Hindlimb muscle (tissue), 1 donor: ENCODE measurements at regions not wholly inside any gene's neighbourhood (a gene's known extent, or its start where the extent isn't known, plus 50 kb on each side); places are given as distances from the start of the nearest gene placed in this dataset.

Experiments
- DNase-seq: peaks from one replicate; pipeline ENCODE4 v3.0.0-alpha.2; 2013

DNA sequence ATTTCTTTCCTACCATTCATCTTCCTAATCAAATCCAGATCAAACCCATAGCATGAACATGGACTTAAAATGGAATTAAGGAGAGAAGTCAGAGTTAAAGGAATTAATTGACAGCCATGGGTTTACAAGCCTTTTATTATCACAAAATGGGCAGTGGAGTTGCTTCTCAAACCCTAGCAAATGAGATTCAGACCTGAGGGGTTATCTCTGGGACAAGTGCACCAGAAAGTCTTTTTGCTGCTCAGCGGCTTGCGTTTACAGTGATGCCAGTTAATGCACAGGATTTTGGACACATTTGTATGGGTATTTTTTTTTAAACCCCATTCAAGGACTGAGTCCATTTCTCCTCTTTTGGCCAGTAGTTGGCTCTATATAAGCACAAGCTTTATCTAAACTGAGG, 503.0 kb downstream of the EFNB2 start:
- DNase-seq, result no peak

DNA sequence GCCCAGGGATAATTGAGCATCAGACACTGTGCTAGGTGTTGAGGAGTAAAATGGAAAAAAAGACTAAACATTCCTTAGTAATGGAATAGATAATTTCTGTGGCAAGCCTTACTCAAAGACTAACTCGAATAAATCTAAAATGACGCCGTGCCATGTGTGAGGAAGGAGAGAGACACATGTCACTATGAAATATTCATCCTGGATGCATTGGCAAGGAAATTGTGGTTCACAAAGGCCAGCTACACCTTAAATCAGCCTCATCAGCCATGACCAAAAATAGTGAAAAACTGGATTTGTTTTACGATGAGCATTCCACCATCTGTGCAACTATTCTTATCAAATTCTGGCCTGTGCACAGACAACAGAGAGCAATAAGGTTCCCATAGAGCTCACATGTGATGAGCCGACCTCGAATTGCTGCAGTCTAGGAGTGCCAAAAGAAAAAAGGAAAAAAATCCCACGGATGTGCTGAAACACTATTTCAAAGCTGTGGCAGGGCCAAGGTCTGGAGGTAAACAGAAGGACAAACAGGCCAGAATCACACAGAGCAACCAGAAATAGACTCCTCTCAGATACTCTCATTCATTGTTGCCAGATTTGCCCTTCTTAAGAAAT, 505.7 kb downstream of the EFNB2 start:
- no peak for DNase-seq

DNA sequence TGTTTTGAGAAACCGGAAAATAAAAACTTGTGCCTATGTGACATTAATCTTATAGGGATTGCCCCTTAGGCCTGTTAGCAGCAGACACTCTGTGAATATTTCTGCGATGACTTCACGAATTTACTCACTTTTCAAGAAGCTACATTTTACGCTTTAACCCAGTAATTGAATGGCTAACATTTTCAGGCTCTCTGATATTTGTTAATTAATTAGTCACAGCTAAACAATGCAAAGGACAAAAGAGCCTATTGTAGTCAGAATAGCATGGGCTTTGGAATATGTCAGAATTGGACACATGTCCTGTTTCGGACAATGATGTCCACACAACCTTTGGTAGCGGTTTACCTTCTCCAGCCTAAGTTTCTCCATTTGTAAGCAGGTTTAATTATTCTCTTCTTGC, 506.6 kb downstream of the EFNB2 start:
- DNase-seq, result no peak

DNA sequence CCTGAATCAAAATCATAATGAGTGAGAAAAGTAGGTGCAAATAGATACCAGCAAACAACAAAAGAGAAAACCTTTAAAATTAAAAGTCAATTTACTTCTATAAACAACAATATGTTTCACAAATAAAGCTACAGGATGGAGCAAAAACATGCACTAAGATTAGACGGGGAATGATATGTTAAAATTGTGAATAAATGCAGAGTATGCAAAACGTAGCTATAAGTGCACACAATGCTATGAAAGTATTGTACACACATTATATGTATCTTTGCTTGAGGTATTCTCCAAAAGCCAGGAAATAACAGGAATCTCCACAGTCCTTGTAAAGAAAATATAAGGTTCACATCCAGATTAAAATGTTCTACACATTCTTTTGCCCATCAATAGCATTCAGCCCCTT, 523.9 kb downstream of the EFNB2 start:
- no peak for DNase-seq

DNA sequence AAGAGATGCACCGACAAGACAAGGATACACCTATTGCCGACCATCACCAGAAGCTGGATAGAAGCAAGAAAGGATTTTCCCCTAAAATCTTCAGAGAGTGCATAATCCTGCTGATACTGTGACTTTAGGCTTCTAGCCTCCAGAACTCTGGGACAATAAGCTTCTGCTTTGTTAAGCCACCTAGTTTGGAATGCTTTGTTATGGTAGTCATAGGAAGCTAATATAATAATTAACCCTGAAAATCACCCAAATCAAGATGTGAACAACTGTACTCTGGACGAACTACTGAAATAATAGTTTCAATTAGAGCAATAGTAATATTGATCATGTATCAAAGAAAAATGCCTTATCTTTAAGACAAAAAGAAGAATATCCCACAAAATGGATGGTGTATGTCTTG, 524.6 kb downstream of the EFNB2 start:
- DNase-seq, result no peak

DNA sequence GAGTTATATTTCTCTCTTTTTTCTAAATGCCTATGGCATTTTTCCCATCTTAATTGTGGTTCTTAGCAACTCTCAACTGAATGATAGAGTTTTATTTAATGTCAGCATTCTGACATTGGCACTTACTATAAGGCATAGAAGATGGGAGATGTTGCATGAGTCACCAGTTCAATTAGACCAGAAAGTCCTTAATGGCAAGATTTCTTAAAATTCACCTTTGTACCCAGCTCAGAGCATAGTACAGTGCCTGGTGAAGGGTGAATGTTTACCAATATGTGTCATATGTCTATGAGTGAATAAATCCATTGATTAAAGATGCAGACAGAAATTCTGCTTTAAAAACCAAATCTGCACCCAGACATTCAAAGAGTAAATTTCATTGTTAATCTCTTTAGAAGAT, 526.9 kb downstream of the EFNB2 start:
- DNase-seq, result no peak

DNA sequence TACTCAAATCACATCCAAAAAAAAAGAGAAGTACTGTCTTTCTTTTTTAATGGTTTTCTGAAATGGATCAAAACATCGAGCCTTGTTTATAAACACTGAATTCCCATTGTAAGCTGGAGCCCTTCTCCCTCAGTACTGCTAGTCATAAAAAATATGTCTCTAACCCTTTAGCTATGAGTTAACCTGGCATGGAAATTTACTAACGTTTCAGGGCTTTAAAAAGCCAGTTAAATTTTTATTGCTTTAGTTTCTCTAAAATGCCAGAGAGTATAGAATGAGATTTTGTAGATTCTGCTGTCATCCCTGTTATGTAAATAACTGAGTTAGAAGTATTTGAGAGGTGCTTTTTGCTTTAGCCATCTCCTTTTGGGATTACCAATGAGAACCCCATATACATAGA, 528.3 kb downstream of the EFNB2 start:
- no peak for DNase-seq

DNA sequence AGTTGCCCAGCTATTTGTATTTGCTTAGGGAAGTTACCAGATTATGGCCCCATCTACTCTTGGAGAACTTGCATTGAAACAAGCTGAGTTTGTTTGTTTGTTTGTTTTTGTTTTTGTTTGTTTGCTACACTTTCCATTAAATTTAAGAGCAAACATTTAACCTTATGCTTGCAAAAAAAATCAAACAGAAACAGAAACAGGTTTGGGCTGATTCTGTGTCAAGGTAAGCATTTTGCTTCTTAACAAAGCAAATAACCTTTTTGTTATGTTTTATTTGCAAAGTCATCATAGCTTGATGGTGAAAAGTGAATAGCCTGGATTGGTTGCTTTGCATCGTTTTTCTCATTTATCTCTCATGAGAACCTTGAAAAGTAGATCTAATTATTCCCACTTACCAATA, 531.8 kb downstream of the EFNB2 start:
- no peak for DNase-seq

DNA sequence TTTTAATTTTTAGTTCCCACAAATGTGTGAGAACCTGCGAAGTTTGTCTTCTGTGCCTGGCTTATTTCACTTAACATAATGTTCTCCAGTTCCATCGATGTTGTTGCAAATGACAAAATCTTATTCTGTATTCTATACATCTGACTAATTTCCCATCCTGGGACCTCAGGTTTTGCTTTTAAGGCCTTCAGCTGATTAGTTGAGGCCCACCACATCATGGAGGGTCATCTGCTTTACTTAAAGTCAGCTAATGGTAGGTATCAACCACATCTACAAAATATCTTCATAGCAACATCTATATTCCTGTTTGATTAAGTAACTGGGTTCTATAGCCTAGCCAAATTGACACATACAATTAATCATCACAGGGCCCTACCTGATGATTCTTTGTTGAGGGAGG, 534.0 kb downstream of the EFNB2 start:
- no peak for DNase-seq

DNA sequence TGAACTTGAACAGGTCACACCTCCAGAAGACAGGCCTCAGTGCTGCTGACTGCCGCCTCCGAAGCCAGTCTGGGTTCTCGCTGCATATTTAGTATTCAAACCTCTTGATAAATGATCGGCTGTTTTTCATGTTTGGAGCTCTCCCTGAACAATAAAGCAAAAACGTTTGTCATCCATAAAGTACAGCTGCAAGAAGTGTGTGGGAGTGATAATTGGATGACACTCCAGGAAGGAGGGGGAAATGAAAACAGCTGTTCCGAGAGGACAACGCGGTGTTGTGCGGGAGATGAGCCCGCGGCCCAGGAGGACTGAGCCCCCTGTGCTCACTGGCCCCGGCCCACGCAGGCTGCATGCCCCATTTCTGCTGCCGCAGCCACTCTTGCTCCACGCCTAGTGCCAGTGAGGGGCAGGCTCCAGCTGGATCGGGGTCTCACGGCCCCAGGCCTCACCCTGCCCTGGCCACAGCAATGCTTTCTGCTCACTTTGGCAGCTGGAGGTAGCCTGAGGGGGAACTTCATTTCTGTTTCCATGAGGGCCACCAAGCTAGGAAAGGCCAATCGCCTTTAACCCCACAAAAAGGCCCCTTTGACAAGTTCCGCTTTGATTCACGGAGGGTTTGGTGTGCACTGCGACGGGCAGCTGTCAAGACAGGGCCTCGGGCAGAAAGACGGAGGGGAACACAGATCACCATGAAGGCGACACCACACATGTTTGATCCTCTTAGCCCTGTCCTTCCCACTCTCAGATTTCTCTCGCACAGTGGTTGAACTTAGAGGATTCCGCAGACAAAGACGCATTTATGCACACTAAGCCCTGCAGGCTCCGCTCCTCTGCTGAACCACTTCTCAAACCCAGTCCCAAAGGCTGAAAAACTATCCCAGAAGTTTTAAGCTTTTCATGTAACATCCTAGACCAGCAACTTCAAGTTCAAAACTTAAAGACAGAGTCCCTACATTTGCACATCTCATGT, 537.6 kb downstream of the EFNB2 start:
- DNase-seq, result peak; percentile 59

DNA sequence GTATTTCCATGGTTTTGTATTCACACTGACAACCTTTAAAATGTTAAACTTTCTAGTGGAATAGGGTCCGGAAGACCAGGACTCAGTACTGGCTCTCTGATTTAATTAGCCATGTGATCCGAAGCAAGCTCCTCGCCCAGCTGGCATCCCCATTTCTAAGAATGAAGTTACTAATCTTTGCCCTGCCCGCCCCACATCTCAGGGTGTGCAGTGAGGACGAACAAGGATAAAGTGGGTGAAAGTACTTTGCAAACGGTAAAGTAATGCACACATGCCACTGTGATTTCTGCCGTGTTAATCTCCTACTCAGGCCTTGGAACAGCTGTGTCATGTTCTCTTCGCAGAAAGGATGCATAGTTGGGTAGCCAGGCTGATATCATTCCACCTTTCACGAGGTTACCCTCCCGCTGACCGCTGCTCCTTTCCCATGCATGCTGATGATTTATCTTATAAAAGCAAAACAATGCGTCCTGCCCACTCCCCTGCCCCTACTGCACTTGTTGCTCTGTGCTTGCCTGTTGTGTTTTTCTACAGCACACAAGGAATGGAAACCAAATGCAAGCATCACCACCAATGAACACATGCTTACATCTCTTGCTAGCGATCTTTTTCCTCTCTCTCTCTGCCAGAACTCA, 539.0 kb downstream of the EFNB2 start:
- no peak for DNase-seq

DNA sequence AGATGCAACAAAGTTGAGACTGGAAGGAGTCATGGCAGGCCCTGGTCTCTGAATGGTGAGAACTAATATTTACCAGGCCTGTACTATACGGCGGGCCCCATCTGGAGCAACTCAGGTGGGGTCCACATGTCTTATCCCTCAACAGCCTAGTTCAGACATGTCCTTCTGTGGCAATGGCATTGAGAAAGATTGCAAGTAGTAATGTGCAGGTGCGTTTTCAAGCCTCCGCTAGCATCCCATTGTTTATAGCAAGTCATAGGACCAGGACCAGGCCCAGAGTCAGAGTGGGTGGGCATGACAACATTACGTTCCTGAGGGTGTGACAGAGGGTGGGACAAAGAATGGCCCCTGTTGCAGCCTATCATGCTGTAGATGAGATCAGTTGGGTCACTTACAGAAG, 541.1 kb downstream of the EFNB2 start:
- DNase-seq, result no peak

DNA sequence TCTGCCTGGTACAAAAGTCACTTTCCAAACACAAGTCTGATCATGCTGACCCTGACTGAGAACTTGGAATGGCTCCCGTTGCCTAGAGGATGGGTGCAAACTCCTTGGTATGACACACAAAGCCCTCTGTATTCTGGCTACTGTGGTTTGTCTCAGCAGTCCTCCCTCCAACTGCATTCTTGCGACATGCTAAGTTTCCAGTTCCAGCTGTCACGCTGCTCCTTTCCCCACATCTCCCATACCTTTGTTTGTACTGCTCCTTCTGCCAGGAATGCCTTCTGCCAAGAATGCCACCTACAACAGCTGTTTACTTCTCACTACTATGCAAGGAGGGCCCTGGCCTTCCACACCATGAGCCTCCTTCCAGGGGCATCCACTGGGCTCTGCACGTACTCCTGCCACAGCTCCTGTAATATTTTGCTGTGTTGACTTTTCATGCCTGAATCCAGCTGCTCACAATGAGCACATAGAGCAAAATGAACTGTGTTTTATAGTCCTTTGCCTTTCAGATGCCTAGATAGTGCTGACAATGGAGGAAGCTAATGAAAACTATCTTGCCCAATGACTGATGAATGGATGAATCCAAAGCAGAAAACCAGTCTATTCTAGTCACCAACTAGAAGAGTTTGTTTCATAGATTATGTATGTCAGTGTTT, 543.7 kb downstream of the EFNB2 start:
- no peak for DNase-seq

DNA sequence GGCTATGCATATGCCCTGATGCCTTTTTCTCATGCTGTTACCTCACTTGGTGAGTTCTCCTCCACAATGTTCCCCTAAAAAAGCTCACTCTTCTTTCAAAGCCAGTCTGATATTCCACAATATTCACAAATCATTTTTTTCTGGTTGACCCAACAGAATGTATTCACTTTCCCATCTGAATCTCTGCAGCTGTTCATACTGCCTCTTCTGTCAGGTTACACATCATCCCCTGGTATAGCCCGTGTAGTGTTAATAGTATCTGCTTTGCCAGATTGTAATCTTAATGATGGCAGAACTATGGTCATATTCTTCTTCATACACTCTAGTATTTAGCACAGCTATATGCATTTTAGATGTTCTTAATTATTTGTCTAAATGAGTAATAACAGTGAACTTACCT, 544.3 kb downstream of the EFNB2 start:
- DNase-seq, result no peak

DNA sequence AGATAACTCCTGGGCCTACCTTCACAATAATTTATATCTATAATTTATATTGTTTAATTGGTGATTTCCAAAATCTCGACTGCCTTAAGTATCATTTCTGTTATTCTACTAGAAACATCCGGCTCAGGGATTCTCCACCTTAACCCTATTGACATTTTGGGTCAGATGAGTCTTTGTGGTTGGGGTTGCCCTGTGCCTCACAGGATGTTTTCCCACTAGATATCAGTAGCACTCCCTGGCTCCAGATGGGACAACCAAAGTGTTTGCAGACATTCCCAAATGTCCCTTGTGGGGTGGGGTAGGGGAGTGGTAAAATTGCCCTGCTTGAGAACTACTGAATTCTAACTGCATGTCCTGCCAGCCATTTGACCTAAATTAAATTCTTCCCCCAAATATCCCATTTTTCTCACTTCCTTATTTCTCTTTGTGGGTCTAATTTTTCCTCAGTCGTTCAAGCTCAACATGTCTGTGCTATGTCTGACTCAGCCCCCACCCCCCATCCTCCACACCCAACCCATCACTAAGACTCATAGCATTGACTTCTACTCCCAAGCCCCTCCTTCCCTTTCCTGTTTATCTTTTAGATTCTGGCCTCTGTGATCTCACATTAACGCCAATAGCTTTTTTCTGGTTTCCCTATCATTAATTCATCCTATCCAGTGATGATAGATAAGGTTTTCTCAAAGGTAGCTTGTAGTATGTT, 545.1 kb downstream of the EFNB2 start:
- DNase-seq, result no peak

DNA sequence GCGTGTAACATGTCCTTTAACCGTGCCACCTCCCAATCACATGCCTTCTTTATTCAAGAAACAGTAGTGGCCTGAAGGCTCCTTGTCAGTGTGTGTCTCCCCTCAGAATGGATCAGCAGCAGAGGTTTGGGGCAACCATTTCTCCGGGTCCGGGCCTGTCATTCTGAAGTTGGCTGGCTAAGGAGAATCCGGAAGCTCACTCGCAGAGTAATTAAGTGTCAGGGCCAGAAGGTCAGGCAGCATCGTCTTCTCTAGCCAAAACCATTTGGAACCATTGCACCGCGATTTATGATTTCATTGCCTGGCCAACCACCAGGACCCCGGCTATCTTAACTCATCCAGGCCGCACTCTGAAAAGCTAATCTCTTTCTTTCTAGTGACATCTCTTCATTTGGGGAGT, 550.8 kb downstream of the EFNB2 start:
- DNase-seq, result no peak

DNA sequence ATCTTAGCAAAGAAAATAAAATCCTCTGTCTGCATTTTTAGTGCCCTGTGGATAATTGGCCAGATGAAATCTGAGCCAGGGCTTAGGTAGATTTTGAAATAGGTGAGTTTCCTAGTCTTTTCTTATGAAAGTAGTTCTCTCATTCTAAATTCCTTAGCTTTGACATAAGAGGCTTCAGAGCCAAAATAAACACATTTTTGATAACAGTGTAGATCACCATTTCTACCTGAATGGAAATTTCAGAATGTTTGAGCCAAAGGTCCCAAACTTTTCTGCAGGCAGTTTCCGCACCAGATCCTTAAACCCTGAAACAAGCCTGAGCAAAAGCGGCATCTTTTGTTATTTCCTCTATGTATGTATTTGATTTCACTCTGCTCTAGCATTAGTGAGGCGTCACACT, 551.2 kb downstream of the EFNB2 start:
- no peak for DNase-seq

DNA sequence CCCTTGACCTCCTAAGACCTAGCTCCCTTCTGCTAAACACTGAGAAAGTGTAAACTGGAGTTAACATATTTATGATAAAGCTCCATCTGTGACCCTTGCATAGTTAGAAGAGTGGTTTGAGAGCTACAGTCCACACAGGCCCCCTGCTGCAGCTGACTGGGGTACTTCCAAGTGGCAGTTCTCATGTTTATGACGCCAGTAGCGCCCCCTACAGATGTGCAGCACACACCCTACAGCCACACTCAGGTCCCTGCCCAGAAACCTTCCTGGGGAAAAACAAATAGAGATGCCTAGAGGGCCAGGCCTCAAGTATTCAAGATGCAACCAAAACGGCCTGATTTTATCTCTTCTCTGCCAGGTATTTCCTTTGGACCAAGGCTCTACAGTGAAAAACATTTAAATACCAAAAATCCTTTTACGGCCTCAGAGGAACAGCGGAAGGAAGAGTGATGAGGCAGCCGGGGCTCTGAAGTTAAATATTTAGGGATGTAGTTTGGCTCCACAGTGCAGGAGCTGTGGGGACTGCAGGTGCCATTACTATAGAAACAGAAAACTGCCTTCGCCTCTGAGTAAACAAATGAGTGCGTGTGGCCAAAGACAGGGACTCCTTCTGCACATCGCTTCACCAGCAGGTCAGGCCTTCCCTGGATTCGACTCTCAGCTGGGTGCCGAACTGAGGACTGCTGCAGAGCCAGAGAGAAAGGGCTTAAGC, 553.1 kb downstream of the EFNB2 start:
- no peak for DNase-seq

DNA sequence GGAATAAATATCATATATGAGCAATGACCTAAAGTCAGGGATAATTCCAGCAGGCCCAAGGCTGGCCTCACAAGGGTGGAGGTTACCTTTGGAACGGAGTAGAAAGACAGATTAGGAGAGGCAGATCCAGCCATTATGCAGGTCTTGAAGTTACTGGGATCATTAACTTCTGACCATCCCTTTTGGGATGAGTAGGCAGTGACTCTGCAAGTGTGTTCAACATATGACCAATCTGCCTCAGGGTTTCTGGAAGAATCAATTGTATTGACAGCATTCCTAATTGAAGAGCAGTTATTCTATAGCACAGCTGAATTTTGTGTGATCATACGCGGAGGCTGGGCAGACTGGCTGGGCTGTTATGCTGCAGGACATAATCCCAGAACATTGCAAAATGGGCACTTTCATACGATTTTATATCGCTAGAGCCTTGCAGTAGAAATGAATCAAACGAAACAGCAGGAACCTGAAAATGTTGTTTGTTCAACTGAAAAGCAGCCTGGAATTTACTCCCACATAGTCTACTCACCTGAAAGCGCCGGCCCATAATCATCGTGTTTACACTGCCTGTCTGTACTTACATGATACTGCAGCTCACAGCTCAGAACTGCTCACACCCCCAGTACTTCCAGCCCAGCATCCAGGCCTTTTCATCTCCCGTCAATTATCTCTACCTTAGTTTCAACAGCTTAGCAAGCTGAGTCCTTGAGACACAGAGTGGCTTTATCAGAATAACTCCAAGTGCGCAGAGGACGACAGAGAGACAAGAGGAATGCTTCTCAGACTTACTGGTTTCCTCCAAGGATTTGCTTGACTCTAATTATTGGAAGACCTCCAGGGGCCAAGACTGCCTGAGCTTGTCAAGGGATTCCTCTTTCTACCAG, 556.1 kb downstream of the EFNB2 start:
- no peak for DNase-seq

DNA sequence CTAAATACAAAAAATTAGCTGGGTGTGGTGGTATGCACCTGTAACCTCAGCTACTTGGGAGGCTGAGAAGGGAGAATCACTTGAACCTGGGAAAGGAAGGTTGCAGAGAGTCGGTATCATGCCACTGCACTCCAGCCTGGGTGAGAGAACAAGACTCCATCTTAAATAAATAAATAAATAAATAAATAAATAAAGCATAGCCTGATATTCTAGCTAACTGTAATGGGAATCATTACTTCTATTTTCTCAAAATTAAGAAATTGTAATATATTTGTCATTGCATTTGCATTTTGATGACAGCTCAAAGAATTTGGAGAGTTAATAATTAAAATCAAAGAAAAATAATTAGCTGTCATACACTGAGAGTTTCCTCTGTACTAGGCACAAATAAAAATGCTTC, 561.1 kb downstream of the EFNB2 start:
- no peak for DNase-seq
